T-cell (primary cell): ENCODE measurements at regions not wholly inside any gene's neighbourhood (a gene's known extent, or its start where the extent isn't known, plus 50 kb on each side); places are given as distances from the start of the nearest gene placed in this dataset.

ENCODE experiments used
- ATAC-seq, 4 experiments: fragments of 200-7000 bp in 3 of 4; fragments of 150-1000 bp in 1 of 4; cut with Tn5 transposase; replicated peaks in 1 of 4; 1 replicate in 3 of 4; 2 replicates in 1 of 4; pipeline ENCODE4 v1.10.0; 2021; ENCODE audit warnings: moderate library complexity in 3 of 4, mild to moderate bottlenecking in 2 of 4, moderate number of reproducible peaks in 1 of 4
- CTCF ChIA-PET, 2 donors: fragments of 300-600 bp; sonication (Branson Sonifier 250); formaldehyde crosslinking; loops; one replicate each; lab custom pipeline; 2022; ENCODE audit warnings: antibody characterized with exemption in 2 of 2; lab: Charles Lee
- POLR2A ChIA-PET, 2 donors: fragments of 300-600 bp; sonication (Branson Sonifier 250); formaldehyde crosslinking; loops; one replicate each; lab custom pipeline; 2022; ENCODE audit warnings: antibody characterized with exemption in 2 of 2; lab: Charles Lee
- DNase-seq, 35 experiments: peaks; one replicate each; pipeline versions ENCODE4 v3.0.0 to v3.0.0-alpha.2; 2013 to 2023
- H3K27ac ChIP-seq: one replicate; pipeline ENCODE4 v1.5.1; 2013; ENCODE audit warnings: low read length
- H3K27me3 ChIP-seq, 2 experiments: replicated peaks in 1 of 2; 1 replicate in 1 of 2; 2 replicates in 1 of 2; pipeline versions ENCODE4 v1.6.1 to v1.7.0; 2013; ENCODE audit warnings: low read length in 1 of 2, mixed read lengths in 1 of 2; ENCODE audit not compliant: control insufficient read depth in 2 of 2, insufficient read depth in 2 of 2; ENCODE audit errors: extremely low read depth in 1 of 2
- H3K36me3 ChIP-seq, 2 donors: 1 replicate in 1 of 2; 2 replicates in 1 of 2; pipeline versions ENCODE4 v1.6.1 to v1.7.0; 2013; ENCODE audit warnings: low read length in 1 of 2; ENCODE audit not compliant: control insufficient read depth in 2 of 2, insufficient read depth in 1 of 2; ENCODE audit errors: extremely low read depth in 1 of 2
- H3K4me1 ChIP-seq, 2 experiments: 1 replicate in 1 of 2; 2 replicates in 1 of 2; pipeline versions ENCODE4 v1.6.1 to v1.7.0; 2013; ENCODE audit warnings: low read length in 2 of 2, mixed read lengths in 1 of 2; ENCODE audit not compliant: insufficient read depth in 2 of 2, control insufficient read depth in 1 of 2; ENCODE audit errors: extremely low read depth in 1 of 2
- H3K4me3 ChIP-seq, 2 donors: 1 replicate in 1 of 2; 2 replicates in 1 of 2; pipeline versions ENCODE4 v1.5.1 to v1.7.0; 2013; ENCODE audit warnings: mild to moderate bottlenecking in 2 of 2, low read length in 1 of 2, moderate library complexity in 1 of 2; ENCODE audit not compliant: control insufficient read depth in 1 of 2; ENCODE audit errors: extremely low read depth in 1 of 2
- H3K9me3 ChIP-seq: 2 replicates; pipeline ENCODE4 v1.7.0; 2013
- H3K27ac Mint-ChIP-seq, 2 donors: one replicate each; pipeline ENCODE4 v1.8.0; 2020 to 2021; ENCODE audit warnings: mild to moderate bottlenecking in 2 of 2, mixed read lengths in 2 of 2
- H3K27me3 Mint-ChIP-seq, 2 donors: one replicate each; pipeline ENCODE4 v1.8.0; 2021 to 2022; ENCODE audit warnings: mixed read lengths in 2 of 2
- H3K36me3 Mint-ChIP-seq: one replicate; pipeline ENCODE4 v1.8.0; 2021; ENCODE audit warnings: mixed read lengths
- H3K4me1 Mint-ChIP-seq, 3 donors: one replicate each; pipeline ENCODE4 v1.8.0; 2020 to 2022; ENCODE audit warnings: mixed read lengths in 3 of 3, mild to moderate bottlenecking in 1 of 3
- H3K4me3 Mint-ChIP-seq, 3 donors: one replicate each; pipeline ENCODE4 v1.8.0; 2020 to 2022; ENCODE audit warnings: mild to moderate bottlenecking in 3 of 3, mixed read lengths in 3 of 3, moderate library complexity in 3 of 3
- H3K9me3 Mint-ChIP-seq, 3 donors: one replicate each; pipeline ENCODE4 v1.8.0; 2020 to 2022; ENCODE audit warnings: mixed read lengths in 3 of 3
- WGBS: methylation state at CpG from one replicate; pipeline ENCODE4 v1.1.5; 2013; ENCODE audit warnings: missing lambda C conversion rate; ENCODE audit not compliant: insufficient coverage; 5-methylcytosine and 5-hydroxymethylcytosine counted together

- POLR2A ChIA-PET: no interaction called here
- H3K4me1 ChIP-seq: no peaks in the 10 kb centered on the region
- Mint-ChIP-seq H3K27ac (no peak overlapping the region), H3K4me1 (no peaks in the 10 kb centered on the region), H3K9me3 (peaks cover 3 to 15% (median 8%) of the 10 kb centered on the region in 3 donors), H3K36me3 (no peaks in the 10 kb centered on the region), H3K27me3 (peaks cover 3 to 12% of the 10 kb centered on the region in 2 donors), H3K4me3 (no peak overlapping the region)
- ATAC-seq (no peak), DNase-seq (no peak)
- no peak overlapping the region for H3K4me3 ChIP-seq
- WGBS: 82% methylated on average over 5 of the region's 5 CpGs
- H3K9me3 ChIP-seq: no peaks in the 10 kb centered on the region
- peaks cover 0 to 4% of the 10 kb centered on the region in 2 experiments for H3K27me3 ChIP-seq
- no peak overlapping the region for H3K27ac ChIP-seq
- no peaks in the 10 kb centered on the region for H3K36me3 ChIP-seq
- CTCF ChIA-PET: no interaction called here
Measured at GRCh38 chr15:69931156-69931555, 166.6 kb downstream of the TLE3 start.

GRCh38 chr15:69934607-69935006, 163.1 kb downstream of the TLE3 start:
- Mint-ChIP-seq H3K4me3 (no peak overlapping the region), H3K27me3 (peaks cover 3 to 10% of the 10 kb centered on the region in 2 donors), H3K27ac (no peak overlapping the region), H3K36me3 (no peaks in the 10 kb centered on the region), H3K9me3 (peaks cover 2 to 12% (median 8%) of the 10 kb centered on the region in 3 donors), H3K4me1 (no peaks in the 10 kb centered on the region)
- Histone ChIP-seq H3K9me3 (no peaks in the 10 kb centered on the region), H3K4me1 (no peaks in the 10 kb centered on the region), H3K36me3 (no peaks in the 10 kb centered on the region), H3K27me3 (no peaks in the 10 kb centered on the region), H3K27ac (no peak overlapping the region), H3K4me3 (no peak overlapping the region)
- DNase-seq (no peak), ATAC-seq (no peak)
- ChIA-PET CTCF (no interaction called here), POLR2A (no interaction called here)
- 76% methylated on average over 3 of the region's 4 CpGs for WGBS

- WGBS: 93% methylated on average over 5 of the region's 7 CpGs
- Mint-ChIP-seq H3K9me3 (peaks cover 0 to 12% (median 8%) of the 10 kb centered on the region in 3 donors), H3K4me1 (no peaks in the 10 kb centered on the region)
Measured at GRCh38 chr15:69939513-69940440, 157.9 kb downstream of the TLE3 start.

GRCh38 chr15:69940441-69941300, 157.0 kb downstream of the TLE3 start:
- no peaks in the 10 kb centered on the region for H3K36me3 ChIP-seq

More at GRCh38 chr15:69939513-69940440, 157.9 kb downstream of the TLE3 start:
- no peak for ATAC-seq
- H3K4me3 Mint-ChIP-seq: no peak overlapping the region
- Histone ChIP-seq H3K27me3 (peaks cover 0 to 11% of the 10 kb centered on the region in 2 experiments), H3K4me1 (no peaks in the 10 kb centered on the region), H3K9me3 (no peaks in the 10 kb centered on the region), H3K36me3 (no peaks in the 10 kb centered on the region), H3K27ac (no peak overlapping the region), H3K4me3 (no peak overlapping the region)
- DNase-seq: no peak
- H3K36me3 Mint-ChIP-seq: no peaks in the 10 kb centered on the region
- H3K27ac Mint-ChIP-seq: no peak overlapping the region
- H3K27me3 Mint-ChIP-seq: peaks cover 0 to 3% of the 10 kb centered on the region in 2 donors
- CTCF ChIA-PET: no interaction called here
- POLR2A ChIA-PET: no interaction called here

GRCh38 chr15:69941301-69941605, 156.5 kb downstream of the TLE3 start:
- ChIA-PET POLR2A (no interaction called here), CTCF (no interaction called here)
- Histone ChIP-seq H3K36me3 (no peaks in the 10 kb centered on the region), H3K4me3 (no peak overlapping the region), H3K27ac (no peak overlapping the region), H3K9me3 (no peaks in the 10 kb centered on the region), H3K4me1 (no peaks in the 10 kb centered on the region), H3K27me3 (peaks cover 0 to 11% of the 10 kb centered on the region in 2 experiments)
- ATAC-seq (no peak), DNase-seq (no peak)
- H3K27me3 Mint-ChIP-seq: peaks cover 0 to 3% of the 10 kb centered on the region in 2 donors
- H3K36me3 Mint-ChIP-seq: no peaks in the 10 kb centered on the region
- no peaks in the 10 kb centered on the region for H3K9me3 Mint-ChIP-seq
- no peak overlapping the region for H3K4me3 Mint-ChIP-seq
- WGBS: 97% methylated on average over 20 of the region's 20 CpGs
- no peak overlapping the region for H3K27ac Mint-ChIP-seq
- H3K4me1 Mint-ChIP-seq: no peaks in the 10 kb centered on the region

More at GRCh38 chr15:69940441-69941300, 157.0 kb downstream of the TLE3 start:
- Mint-ChIP-seq H3K4me3 (no peak overlapping the region), H3K9me3 (peaks cover 0 to 3% (median 3%) of the 10 kb centered on the region in 3 donors), H3K27ac (no peak overlapping the region), H3K4me1 (no peaks in the 10 kb centered on the region), H3K27me3 (peaks cover 0 to 3% of the 10 kb centered on the region in 2 donors), H3K36me3 (no peaks in the 10 kb centered on the region)
- ChIA-PET CTCF (no interaction called here), POLR2A (no interaction called here)
- H3K9me3 ChIP-seq: no peaks in the 10 kb centered on the region
- ATAC-seq: no peak
- no peak for DNase-seq
- no peak overlapping the region for H3K4me3 ChIP-seq
- no peak overlapping the region for H3K27ac ChIP-seq
- 86% methylated on average over 20 of the region's 24 CpGs for WGBS
- no peaks in the 10 kb centered on the region for H3K4me1 ChIP-seq
- peaks cover 0 to 11% of the 10 kb centered on the region in 2 experiments for H3K27me3 ChIP-seq

DNA sequence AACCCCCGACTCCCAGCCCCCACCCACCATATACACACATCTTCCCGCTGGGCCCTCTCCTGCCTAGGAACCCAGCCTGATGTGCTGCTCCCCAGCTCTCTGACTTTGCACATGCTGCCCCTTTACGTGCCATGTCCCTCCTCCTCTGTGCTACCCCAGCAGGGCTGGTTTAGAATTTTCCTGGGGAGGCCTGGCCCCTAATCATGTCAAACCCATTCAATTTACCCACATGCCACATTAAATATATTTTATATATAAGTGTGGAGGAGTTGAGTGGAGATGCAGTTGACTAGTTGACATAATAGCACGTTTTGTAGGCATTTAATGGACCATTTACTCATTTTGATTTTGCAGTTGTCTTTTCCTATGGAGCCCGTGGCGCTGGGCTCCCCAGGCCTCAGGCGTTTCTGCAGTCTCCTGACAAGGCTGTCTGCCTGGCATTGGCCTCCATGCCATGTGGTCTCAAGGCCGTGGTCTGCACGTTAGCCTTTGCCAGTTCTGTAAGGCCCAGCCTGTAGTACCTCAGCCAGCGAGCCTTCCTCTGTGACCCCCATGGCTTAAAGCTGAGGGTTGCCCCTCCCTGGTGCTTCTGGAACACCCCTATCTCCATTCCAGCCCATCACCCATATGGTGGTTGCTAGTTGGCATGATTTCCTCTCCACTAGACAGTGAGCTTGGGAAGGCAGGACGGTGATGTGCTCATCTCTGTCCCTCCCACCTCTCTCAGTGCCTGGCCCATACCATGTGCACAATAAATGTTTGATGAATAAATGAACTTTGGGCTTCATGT, 155.8 kb downstream of the TLE3 start:
- H3K27me3 Mint-ChIP-seq: peaks cover 0 to 3% of the 10 kb centered on the region in 2 donors
- ChIA-PET CTCF (no interaction called here), POLR2A (no interaction called here)
- Histone ChIP-seq H3K27me3 (peaks cover 0 to 11% of the 10 kb centered on the region in 2 experiments), H3K9me3 (no peaks in the 10 kb centered on the region), H3K27ac (no peak overlapping the region), H3K4me3 (no peak overlapping the region), H3K4me1 (no peaks in the 10 kb centered on the region), H3K36me3 (no peaks in the 10 kb centered on the region)
- 79% methylated on average over 8 of the region's 11 CpGs for WGBS
- DNase-seq: no peak
- H3K4me3 Mint-ChIP-seq: no peak overlapping the region
- H3K36me3 Mint-ChIP-seq: no peaks in the 10 kb centered on the region
- H3K27ac Mint-ChIP-seq: no peak overlapping the region
- H3K9me3 Mint-ChIP-seq: no peaks in the 10 kb centered on the region
- H3K4me1 Mint-ChIP-seq: no peaks in the 10 kb centered on the region
- ATAC-seq: no peak
